HEK293 (cell line): ENCODE measurements at regions not wholly inside any gene's neighbourhood (a gene's known extent, or its start where the extent isn't known, plus 50 kb on each side); places are given as distances from the start of the nearest gene placed in this dataset.

Experiments used
- CTCF ChIA-PET: fragments of 350-600 bp; formaldehyde crosslinking; extraction: SDS; loops from one replicate; lab custom pipeline; 2021; ENCODE audit warnings: antibody characterized with exemption; lab: Yijun Ruan, JAX
- POLR2A ChIA-PET: fragments of 300-600 bp; formaldehyde crosslinking; extraction: SDS; loops from one replicate; lab custom pipeline; 2020; ENCODE audit warnings: antibody characterized with exemption, inconsistent platforms; lab: Yijun Ruan, JAX
- H3K27ac ChIP-seq: fragments of 200-500 bp; sonication (Bioruptor generic); 2 replicates; pipeline ENCODE4 v1.5.1; 2014; ENCODE audit warnings: low read depth, low read length, control low read depth, inconsistent platforms; ENCODE audit errors: extremely low read depth
- H3K36me3 ChIP-seq, 2 experiments: fragments of 200-500 bp in 1 of 2; sonication (Bioruptor generic) in 1 of 2; 1 replicate in 1 of 2; 2 replicates in 1 of 2; pipeline ENCODE4 v1.5.1; 2014 to 2017; ENCODE audit warnings: inconsistent platforms in 2 of 2, low read length in 2 of 2; ENCODE audit not compliant: control insufficient read depth in 2 of 2, insufficient read depth in 1 of 2
- H3K4me1 ChIP-seq: fragments of 200-500 bp; sonication (Bioruptor generic); 2 replicates; pipeline ENCODE4 v1.5.1; 2014; ENCODE audit warnings: mild to moderate bottlenecking, low read length, inconsistent platforms; ENCODE audit not compliant: control insufficient read depth, insufficient read depth
- H3K4me3 ChIP-seq: 2 replicates; pipeline ENCODE4 v1.5.1; 2011; ENCODE audit warnings: low read depth, mild to moderate bottlenecking, control low read depth, low read length, moderate library complexity
- H3K9me3 ChIP-seq: fragments of 200-500 bp; sonication (Bioruptor generic); 2 replicates; pipeline ENCODE4 v1.5.1; 2014; ENCODE audit warnings: low read depth, low read length, inconsistent platforms; ENCODE audit not compliant: control insufficient read depth, insufficient read depth
- HOXA7 ChIP-seq: sonication (generic); formaldehyde crosslinking; IDR thresholded peaks from 2 replicates; pipeline ENCODE4 v1.8.1; 2022; ENCODE audit warnings: missing genetic modification reagents, borderline replicate concordance
- INSM2 ChIP-seq: fragments of 450-650 bp; formaldehyde crosslinking; IDR thresholded peaks from 2 replicates; pipeline ENCODE4 v1.5.1; 2016; ENCODE audit warnings: missing biosample characterization, missing genetic modification characterization
- KLF16 ChIP-seq: fragments of 450-650 bp; formaldehyde crosslinking; IDR thresholded peaks from 2 replicates; pipeline ENCODE4 v1.5.1; 2017; ENCODE audit warnings: missing biosample characterization, missing genetic modification characterization
- MEIS1 ChIP-seq: sonication (generic); formaldehyde crosslinking; IDR thresholded peaks from 2 replicates; pipeline ENCODE4 v1.8.1; 2022; ENCODE audit warnings: missing genetic modification reagents, mild to moderate bottlenecking, borderline replicate concordance
- RBAK ChIP-seq: fragments of 450-650 bp; formaldehyde crosslinking; IDR thresholded peaks from 2 replicates; pipeline ENCODE4 v1.5.1; 2016; ENCODE audit warnings: missing biosample characterization, missing genetic modification characterization
- ZFP3 ChIP-seq: fragments of 450-650 bp; formaldehyde crosslinking; IDR thresholded peaks from 2 replicates; pipeline ENCODE4 v1.5.1; 2016; ENCODE audit warnings: low read depth, missing biosample characterization, missing genetic modification characterization
- ZFP41 ChIP-seq: fragments of 450-650 bp; formaldehyde crosslinking; IDR thresholded peaks from 2 replicates; pipeline ENCODE4 v1.5.1; 2016; ENCODE audit warnings: missing biosample characterization, missing genetic modification characterization, borderline replicate concordance
- ZNF114 ChIP-seq: fragments of 450-650 bp; formaldehyde crosslinking; IDR thresholded peaks from 2 replicates; pipeline ENCODE4 v1.5.0; 2017; ENCODE audit warnings: missing biosample characterization, missing genetic modification characterization
- ZNF140 ChIP-seq: fragments of 450-650 bp; formaldehyde crosslinking; IDR thresholded peaks from 2 replicates; pipeline ENCODE4 v1.5.1; 2016; ENCODE audit warnings: missing biosample characterization, missing genetic modification characterization
- ZNF175 ChIP-seq: fragments of 450-650 bp; formaldehyde crosslinking; IDR thresholded peaks from 2 replicates; pipeline ENCODE4 v1.5.1; 2016; ENCODE audit warnings: missing biosample characterization, missing genetic modification characterization
- ZNF223 ChIP-seq: fragments of 450-650 bp; formaldehyde crosslinking; IDR thresholded peaks from 2 replicates; pipeline ENCODE4 v1.5.1; 2016; ENCODE audit warnings: missing biosample characterization, missing genetic modification characterization
- ZNF350 ChIP-seq: fragments of 450-650 bp; formaldehyde crosslinking; IDR thresholded peaks from 2 replicates; pipeline ENCODE4 v1.5.0; 2017; ENCODE audit warnings: missing biosample characterization, mild to moderate bottlenecking, missing genetic modification characterization
- ZNF394 ChIP-seq: fragments of 450-650 bp; formaldehyde crosslinking; IDR thresholded peaks from 2 replicates; pipeline ENCODE4 v1.5.1; 2016; ENCODE audit warnings: missing biosample characterization, missing genetic modification characterization, mild to moderate bottlenecking, moderate library complexity, borderline replicate concordance
- ZNF514 ChIP-seq: fragments of 450-650 bp; formaldehyde crosslinking; IDR thresholded peaks from 2 replicates; pipeline ENCODE4 v1.5.1; 2016; ENCODE audit warnings: missing biosample characterization, missing genetic modification characterization
- ZNF558 ChIP-seq: fragments of 450-650 bp; formaldehyde crosslinking; IDR thresholded peaks from 2 replicates; pipeline ENCODE4 v1.5.1; 2016; ENCODE audit warnings: missing biosample characterization, missing genetic modification characterization
- ZNF561 ChIP-seq: fragments of 450-650 bp; IDR thresholded peaks from 2 replicates; pipeline ENCODE4 v1.5.1; 2018; ENCODE audit warnings: missing biosample characterization, missing genetic modification characterization, borderline replicate concordance
- ZNF626 ChIP-seq: fragments of 450-650 bp; sonication (Bioruptor Pico); formaldehyde crosslinking; IDR thresholded peaks from 2 replicates; pipeline ENCODE4 v1.5.1; 2018; ENCODE audit warnings: missing biosample characterization, missing genetic modification characterization, inconsistent platforms
- ZNF654 ChIP-seq: fragments of 450-650 bp; formaldehyde crosslinking; IDR thresholded peaks from 2 replicates; pipeline ENCODE4 v1.5.1; 2016; ENCODE audit warnings: low read depth, missing biosample characterization, missing genetic modification characterization
- ZNF701 ChIP-seq: fragments of 450-650 bp; formaldehyde crosslinking; IDR thresholded peaks from 2 replicates; pipeline ENCODE4 v1.5.1; 2016; ENCODE audit warnings: missing biosample characterization, missing genetic modification characterization
- ZXDB ChIP-seq: fragments of 450-650 bp; formaldehyde crosslinking; IDR thresholded peaks from 2 replicates; pipeline ENCODE4 v1.5.1; 2016; ENCODE audit warnings: missing biosample characterization, missing genetic modification characterization
- TF ChIP-seq, protein P1 (sequence below): fragments of 450-650 bp; formaldehyde crosslinking; conservative IDR thresholded peaks from 2 replicates; pipeline ENCODE4 v1.5.1; 2016; ENCODE audit warnings: low read depth, missing biosample characterization, missing genetic modification characterization

DNA sequence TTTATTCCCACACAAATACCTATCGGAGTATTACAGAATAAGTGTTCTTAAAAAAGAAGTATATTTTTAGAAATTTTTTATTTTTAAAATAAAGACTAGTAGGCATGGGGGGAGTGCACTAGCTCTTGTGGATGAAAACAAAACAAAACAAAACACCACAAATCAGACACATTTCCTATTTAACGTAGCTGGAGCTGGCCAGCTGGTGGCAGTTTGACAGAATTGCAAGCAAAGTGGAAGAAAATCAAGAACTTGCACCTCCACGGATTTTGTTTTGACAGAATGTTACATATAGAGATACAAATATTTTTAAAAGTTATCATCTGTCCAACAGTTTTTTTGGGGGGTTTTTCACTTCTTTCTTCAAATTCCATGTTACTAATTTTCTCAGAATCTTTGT lies 63.6 kb upstream of the SNRPB2 start:
- H3K4me3 ChIP-seq, result no peak overlapping the region
- POLR2A ChIA-PET, result no interaction called here
- no peaks in the 10 kb centered on the region for H3K9me3 ChIP-seq
- H3K27ac ChIP-seq, result no peak overlapping the region
- TF ChIP-seq ZNF114 (no peak), RBAK (tag by site-specific recombination) (no peak), ZNF140 (tag by site-specific recombination) (no peak), ZNF561 (tag by site-specific recombination) (no peak), ZNF514 (no peak), ZNF654 (tag by site-specific recombination) (no peak), ZNF626 (no peak), ZFP3 (tag by site-specific recombination) (no peak), ZXDB (tag by site-specific recombination) (no peak), ZNF394 (tag by site-specific recombination) (no peak), MEIS1 (no peak), ZNF701 (tag by site-specific recombination) (no peak), ZNF350 (tag by site-specific recombination) (no peak), HOXA7 (CRISPR knock-in tag) (no peak), ZNF175 (tag by site-specific recombination) (no peak), INSM2 (tag by site-specific recombination) (no peak), ZNF223 (tag by site-specific recombination) (no peak), KLF16 (tag by site-specific recombination) (no peak), ZFP41 (tag by site-specific recombination) (no peak)
- TF ChIP-seq, protein P1, sequence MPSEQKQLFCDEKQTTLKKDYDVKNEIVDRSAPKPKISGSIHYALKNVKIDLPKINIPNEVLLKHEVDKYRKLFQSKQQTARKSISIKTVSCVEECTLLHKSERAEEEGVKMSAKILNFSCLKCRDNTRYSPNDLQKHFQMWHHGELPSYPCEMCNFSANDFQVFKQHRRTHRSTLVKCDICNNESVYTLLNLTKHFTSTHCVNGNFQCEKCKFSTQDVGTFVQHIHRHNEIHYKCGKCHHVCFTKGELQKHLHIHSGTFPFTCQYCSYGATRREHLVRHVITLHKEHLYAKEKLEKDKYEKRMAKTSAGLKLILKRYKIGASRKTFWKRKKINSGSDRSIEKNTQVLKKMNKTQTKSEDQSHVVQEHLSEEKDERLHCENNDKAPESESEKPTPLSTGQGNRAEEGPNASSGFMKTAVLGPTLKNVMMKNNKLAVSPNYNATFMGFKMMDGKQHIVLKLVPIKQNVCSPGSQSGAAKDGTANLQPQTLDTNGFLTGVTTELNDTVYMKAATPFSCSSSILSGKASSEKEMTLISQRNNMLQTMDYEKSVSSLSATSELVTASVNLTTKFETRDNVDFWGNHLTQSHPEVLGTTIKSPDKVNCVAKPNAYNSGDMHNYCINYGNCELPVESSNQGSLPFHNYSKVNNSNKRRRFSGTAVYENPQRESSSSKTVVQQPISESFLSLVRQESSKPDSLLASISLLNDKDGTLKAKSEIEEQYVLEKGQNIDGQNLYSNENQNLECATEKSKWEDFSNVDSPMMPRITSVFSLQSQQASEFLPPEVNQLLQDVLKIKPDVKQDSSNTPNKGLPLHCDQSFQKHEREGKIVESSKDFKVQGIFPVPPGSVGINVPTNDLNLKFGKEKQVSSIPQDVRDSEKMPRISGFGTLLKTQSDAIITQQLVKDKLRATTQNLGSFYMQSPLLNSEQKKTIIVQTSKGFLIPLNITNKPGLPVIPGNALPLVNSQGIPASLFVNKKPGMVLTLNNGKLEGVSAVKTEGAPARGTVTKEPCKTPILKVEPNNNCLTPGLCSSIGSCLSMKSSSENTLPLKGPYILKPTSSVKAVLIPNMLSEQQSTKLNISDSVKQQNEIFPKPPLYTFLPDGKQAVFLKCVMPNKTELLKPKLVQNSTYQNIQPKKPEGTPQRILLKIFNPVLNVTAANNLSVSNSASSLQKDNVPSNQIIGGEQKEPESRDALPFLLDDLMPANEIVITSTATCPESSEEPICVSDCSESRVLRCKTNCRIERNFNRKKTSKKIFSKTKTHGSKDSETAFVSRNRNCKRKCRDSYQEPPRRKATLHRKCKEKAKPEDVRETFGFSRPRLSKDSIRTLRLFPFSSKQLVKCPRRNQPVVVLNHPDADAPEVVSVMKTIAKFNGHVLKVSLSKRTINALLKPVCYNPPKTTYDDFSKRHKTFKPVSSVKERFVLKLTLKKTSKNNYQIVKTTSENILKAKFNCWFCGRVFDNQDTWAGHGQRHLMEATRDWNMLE (tag by site-specific recombination), result no peak
- TF ChIP-seq, all 188 proteins: peak for 0
- CTCF ChIA-PET, result interaction anchor here (1.0 kb wide), 1 partner anchor 83 kb away, joined by 5 read pairs; no protein-coding TSS in a partner anchor
- Histone ChIP-seq H3K4me1 (no peaks in the 10 kb centered on the region), H3K36me3 (no peaks in the 10 kb centered on the region)

GRCh38 chr20:16664020-16664419 lies 65.8 kb upstream of the SNRPB2 start:
- H3K27ac ChIP-seq, result no peak overlapping the region
- H3K4me3 ChIP-seq, result no peak overlapping the region
- no peaks in the 10 kb centered on the region for H3K9me3 ChIP-seq
- no peaks in the 10 kb centered on the region for H3K36me3 ChIP-seq
- POLR2A ChIA-PET, result no interaction called here
- no peaks in the 10 kb centered on the region for H3K4me1 ChIP-seq
- no peak for TF ChIP-seq ZNF558 (tag by site-specific recombination)
- TF ChIP-seq, all 188 proteins: peak for 0
- CTCF ChIA-PET, result no interaction called here
